ENCODE measurements at regions not wholly inside any gene's neighbourhood (a gene's known extent, or its start where the extent isn't known, plus 50 kb on each side); places are given as distances from the start of the nearest gene placed in this dataset.
"Not testable (repeated sequence)": the region's sequence is repeated elsewhere in the genome, so short reads cannot be mapped to it uniquely, and the experiment has no call there.

GRCh38 chr14:55881577-55882241, 236.5 kb upstream of the PELI2 start:
- no peak for DNase-seq (ENCODE audit: insufficient read length, low spot score)
- FAIRE-seq = peak; percentile 18

DNA sequence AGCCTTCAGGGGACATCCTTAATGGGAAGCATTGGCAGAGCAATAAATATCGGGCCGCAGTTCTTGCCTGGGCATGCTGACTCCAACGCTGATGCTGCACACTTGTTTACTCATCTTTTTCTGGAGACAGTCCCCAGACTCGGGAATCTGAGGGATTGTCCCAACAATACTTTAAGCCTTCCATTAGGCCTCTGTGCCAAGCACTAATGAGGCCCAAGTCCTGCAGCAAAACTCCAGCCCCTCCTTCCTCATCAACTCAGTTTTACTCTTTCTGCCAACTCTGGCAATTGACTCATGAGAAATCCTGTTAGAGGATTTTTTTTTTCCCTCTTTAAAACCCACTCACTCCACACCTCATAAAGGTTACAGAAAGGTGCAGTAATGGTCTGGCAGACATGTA, 233.4 kb upstream of the PELI2 start:
- DNase-seq (ENCODE audit: insufficient read length, low spot score) (no peak), FAIRE-seq (no peak)

GRCh38 chr14:55889124-55889523, 229.1 kb upstream of the PELI2 start:
- DNase-seq (ENCODE audit: insufficient read length, low spot score) (no peak), FAIRE-seq (no peak)

GRCh38 chr14:55891692-55892091, 226.5 kb upstream of the PELI2 start:
- no peak for DNase-seq (ENCODE audit: insufficient read length, low spot score)
- FAIRE-seq = no peak

- no peak for FAIRE-seq
Measured at GRCh38 chr14:55892906-55893305, 225.3 kb upstream of the PELI2 start.

GRCh38 chr14:55893705-55894104, 224.5 kb upstream of the PELI2 start:
- no peak for FAIRE-seq
- DNase-seq (ENCODE audit: insufficient read length, low spot score) = no peak

More at GRCh38 chr14:55892906-55893305, 225.3 kb upstream of the PELI2 start:
- DNase-seq (ENCODE audit: insufficient read length, low spot score) = no peak

- FAIRE-seq (no peak), DNase-seq (ENCODE audit: insufficient read length, low spot score) (no peak)
Measured at GRCh38 chr14:55897031-55897430, 221.2 kb upstream of the PELI2 start.

DNA sequence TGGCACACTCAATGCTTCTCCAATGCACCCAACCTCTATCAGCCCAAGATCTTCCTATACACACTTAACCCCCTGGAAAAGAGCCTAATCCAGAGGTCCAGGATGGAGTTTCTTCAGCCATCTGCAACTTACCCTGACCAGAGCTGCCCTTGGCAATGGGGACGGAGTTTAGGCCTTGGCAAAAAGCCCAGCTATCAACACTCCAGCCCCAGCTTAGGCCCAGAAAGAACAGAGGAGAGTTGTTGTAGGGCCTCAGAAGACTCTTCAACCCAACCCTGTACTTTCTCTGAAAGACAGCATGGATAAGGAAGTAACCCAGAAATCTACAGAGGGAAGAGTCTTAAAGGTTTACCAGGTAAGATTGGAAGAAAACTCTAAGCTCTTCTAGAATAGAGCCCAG, 219.3 kb upstream of the PELI2 start:
- FAIRE-seq (no peak), DNase-seq (ENCODE audit: insufficient read length, low spot score) (no peak)

DNA sequence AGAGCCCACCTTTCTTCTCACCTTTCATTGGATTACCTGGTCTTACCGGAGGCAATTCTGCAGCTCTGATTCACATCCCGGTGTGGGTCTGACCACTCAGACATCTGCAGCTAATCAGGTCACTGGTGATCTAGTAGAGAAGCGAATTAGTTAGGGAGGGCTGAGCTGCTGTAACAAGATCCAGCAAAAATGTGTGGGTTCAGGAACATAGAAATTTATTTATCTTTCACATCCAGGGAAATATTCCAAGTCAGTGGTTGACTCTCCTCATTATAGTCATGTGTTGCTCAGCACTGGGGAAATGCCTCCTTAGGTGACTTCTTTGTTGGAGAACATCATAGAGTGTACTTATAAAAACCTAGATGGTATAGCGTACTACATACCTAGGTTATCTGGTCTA, 218.7 kb upstream of the PELI2 start:
- FAIRE-seq = no peak
- DNase-seq (ENCODE audit: insufficient read length, low spot score) = no peak

GRCh38 chr14:55900749-55901148, 217.5 kb upstream of the PELI2 start:
- no peak for DNase-seq (ENCODE audit: insufficient read length, low spot score)
- FAIRE-seq = no peak

DNA sequence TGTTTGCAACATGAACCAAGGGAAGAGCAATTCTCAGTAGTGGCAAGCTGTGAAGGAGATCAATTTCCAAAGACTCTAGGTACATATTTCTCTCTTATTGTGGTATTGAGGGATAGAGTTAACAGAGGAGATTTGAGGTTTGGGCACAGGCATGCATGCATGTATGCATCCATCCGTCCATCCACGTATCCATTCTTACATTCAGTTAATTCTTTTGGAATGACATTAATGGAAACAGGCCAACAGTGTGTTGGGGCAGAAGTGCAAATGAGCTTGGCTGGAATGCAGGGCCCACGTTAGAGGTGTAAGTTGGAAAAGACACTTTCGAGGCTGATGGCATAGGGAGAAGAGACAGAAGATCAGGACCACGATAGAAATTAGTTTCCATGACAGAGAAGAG, 216.9 kb upstream of the PELI2 start:
- DNase-seq (ENCODE audit: insufficient read length, low spot score) (no peak), FAIRE-seq (no peak)

- FAIRE-seq = no peak
- no peak for DNase-seq (ENCODE audit: insufficient read length, low spot score)
Measured at GRCh38 chr14:55902241-55902640, 216.0 kb upstream of the PELI2 start.

DNA sequence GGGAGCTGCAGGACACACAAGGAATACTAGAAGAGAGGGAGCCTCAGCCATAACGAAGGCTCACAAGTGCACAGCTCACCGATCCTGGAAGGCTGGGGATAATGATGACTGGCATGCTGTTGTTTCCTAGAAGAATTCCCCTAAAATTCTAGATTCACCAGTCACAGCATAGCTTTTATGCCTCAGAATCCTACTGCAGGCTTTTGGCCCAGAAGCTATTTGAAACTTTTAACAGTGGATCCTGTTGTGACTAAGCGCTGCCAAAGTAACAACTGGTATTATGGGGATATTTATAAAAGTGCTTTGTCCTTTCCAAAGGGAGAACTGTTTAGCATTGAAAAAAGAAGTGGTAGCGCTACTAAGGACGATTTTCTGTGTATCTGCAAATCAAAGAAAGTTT, 214.1 kb upstream of the PELI2 start:
- FAIRE-seq = no peak

DNA sequence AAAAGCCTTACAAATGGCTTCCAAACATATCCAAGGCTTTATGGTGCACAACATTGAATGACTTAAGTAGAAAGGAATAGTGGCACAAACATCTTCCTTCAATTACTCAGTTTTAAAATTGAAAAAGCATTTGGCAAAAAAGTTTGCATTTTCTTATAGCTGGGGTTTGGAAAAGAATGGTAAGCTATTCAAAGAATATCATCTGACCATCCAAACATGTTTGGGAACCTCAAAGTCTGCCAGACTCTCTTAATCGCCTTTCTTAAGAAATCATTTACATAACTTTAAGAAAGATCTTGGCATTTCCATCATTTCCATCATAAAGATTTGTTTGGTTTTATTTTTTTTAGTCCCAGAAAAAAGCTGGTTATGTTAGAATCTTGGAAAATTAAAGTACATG, 210.1 kb upstream of the PELI2 start:
- FAIRE-seq (no peak), DNase-seq (ENCODE audit: insufficient read length, low spot score) (no peak)

More for the DNA sequence above, 214.1 kb upstream of the PELI2 start:
- DNase-seq (ENCODE audit: insufficient read length, low spot score) = no peak

GRCh38 chr14:55909879-55910278, 208.3 kb upstream of the PELI2 start:
- DNase-seq (ENCODE audit: insufficient read length, low spot score) (no peak), FAIRE-seq (no peak)

DNA sequence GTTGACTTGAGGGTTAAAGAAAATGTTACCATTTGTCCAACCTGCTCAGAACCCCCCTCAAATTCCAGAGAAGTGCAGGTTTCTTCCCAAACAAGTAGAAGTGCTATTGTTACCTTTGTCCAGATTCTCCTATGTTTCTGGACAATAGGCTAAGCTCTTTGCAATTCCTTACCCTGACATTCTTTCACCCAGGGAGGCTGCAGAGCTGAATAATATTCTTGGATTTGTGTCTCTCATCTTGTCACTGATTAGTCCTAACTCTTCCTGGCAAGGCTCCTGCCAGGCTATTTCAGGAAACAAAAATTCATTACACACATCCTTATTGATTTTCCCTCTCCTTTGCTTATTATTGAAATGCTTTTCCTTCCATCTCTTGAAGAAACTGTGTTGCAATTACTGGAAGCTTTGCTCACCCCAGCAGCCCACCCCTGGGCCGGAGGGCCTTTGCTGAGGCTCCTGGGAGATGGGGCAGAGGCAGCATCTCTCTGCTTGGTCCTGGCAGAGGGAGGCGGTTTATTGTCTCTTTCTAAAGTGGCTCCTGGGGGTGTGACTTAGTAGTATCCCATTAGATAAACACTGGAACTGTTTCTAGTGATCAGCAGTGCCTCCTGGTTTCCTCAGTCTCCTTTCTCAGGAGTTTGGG, 207.5 kb upstream of the PELI2 start:
- FAIRE-seq (no peak), DNase-seq (ENCODE audit: insufficient read length, low spot score) (no peak)

DNA sequence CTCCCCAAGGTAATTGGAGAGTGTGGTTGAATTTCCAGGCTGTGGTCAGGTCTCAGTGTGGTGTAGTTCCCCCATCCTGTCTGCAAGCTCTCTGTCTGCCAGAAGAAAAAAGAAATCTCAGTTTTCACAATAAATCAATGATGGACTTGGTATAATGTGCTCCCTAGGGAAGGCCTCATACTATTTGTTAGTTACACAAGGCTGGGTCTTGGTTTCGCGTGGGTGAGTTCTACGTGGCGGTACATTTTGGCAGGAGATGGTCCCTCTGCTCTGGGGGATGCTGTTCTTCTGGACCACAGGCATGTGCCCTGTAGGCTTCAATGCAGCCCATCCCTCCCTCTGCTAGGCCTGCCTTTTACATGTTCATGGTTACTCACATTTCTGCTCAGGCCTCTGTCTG, 206.4 kb upstream of the PELI2 start:
- FAIRE-seq = no peak
- DNase-seq (ENCODE audit: insufficient read length, low spot score) = no peak

DNA sequence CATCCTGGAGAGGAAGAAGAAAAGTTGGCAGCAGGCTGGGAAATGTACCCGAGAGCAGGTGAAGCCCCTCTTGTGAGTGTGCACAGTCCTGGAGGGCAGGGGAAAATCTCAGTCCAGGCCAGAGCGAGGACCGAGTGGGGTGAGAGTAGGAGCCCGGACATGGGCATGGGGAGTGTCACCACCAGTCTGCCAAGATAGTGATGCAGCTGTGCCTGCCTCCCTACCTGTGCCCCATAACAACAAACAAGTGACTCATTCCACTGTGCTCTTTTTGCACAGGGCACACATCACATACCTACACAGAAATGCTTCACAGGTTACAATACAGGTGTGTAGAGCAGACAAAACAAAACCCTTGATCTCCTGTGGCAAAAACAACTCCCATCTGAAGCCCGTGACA, 205.9 kb upstream of the PELI2 start:
- no peak for FAIRE-seq
- no peak for DNase-seq (ENCODE audit: insufficient read length, low spot score)

DNA sequence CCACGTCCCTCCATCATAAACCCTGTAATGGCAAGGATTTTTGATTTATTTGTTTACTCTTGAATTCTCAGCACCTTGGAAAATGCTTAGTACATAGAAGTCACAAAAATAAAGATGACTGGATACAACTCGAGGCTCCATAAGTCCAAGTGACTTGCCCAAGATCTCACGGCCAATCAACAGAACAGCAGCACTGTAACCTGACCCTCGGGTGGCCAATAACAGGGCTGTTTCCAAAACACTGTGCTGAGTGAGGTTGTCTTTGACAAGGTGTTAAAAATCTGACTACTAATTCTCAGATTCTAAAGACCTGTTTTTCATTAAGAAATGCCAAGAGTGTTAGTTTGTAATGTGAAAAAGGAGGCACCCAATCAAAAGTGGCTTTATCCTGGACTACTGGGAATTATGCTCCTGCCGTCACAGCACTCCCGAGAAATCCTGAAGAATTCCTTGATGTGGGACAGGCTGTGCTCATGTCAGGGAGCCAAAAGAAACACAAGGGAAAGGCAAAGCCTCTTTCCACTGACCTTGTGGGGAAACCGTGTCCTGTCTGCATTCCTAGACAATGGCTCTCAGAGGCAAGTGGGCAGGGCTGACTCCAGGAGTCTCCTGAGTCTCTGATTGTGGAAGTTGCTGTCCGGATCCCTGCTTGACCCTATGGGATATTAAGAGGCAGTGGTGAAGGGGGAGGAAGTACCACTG, 204.7 kb upstream of the PELI2 start:
- DNase-seq (ENCODE audit: insufficient read length, low spot score) = no peak
- FAIRE-seq = no peak

DNA sequence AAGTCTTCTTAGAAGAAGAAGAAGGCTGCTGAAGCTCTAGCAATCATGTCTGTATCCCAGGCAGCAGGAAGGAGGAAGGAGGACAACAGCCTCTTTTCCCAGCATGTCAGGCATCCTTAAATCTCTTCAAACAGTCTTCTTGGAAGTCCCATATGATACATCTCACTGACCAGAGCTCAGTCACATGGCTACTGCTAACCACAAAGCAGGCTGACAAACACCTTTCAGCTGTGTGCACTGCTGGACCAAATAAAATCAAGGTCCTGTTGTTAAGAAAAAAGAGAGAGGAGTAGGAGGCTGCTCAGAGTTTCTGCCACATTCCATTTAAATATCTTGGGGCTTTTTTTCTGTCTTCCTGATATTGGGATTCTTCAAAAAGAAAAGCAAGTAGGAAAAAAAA, 203.4 kb upstream of the PELI2 start:
- FAIRE-seq (no peak), DNase-seq (ENCODE audit: insufficient read length, low spot score) (no peak)

- FAIRE-seq (no peak), DNase-seq (ENCODE audit: insufficient read length, low spot score) (no peak)
Measured at GRCh38 chr14:55915456-55915855, 202.8 kb upstream of the PELI2 start.

DNA sequence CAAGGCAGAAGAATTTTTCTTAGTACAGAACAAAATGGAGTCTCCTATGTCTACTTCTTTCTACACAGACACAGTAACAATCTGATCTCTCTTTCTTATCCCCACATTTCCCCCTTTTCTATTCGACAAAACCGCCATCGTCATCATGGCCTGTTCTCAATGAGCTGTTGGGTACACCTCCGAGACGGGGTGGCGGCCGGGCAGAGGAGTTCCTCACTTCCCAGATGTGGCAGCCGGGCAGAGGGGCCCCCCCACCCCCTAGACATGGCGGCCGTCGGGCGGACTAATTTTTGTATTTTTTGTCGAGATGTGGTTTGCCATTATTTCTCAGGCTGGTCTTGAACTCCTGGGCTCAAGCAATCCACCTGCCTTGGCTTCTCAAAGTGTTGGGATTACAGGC, 198.4 kb upstream of the PELI2 start:
- not testable (repeated sequence) for FAIRE-seq; DNase-seq (ENCODE audit: insufficient read length, low spot score)

All from GM19239 (cell line).